ENCODE measurements at regions not wholly inside any gene's neighbourhood (a gene's known extent, or its start where the extent isn't known, plus 50 kb on each side); places are given as distances from the start of the nearest gene placed in this dataset.
"Not testable (repeated sequence)": the region's sequence is repeated elsewhere in the genome, so short reads cannot be mapped to it uniquely, and the experiment has no call there.

GRCh38 chr11:135002236-135002635 is 590.2 kb upstream of the B3GAT1 start:
- no peak overlapping the region for H3K4me3 ChIP-seq (ENCODE audit: low read length)
- TF ChIP-seq, protein P1, sequence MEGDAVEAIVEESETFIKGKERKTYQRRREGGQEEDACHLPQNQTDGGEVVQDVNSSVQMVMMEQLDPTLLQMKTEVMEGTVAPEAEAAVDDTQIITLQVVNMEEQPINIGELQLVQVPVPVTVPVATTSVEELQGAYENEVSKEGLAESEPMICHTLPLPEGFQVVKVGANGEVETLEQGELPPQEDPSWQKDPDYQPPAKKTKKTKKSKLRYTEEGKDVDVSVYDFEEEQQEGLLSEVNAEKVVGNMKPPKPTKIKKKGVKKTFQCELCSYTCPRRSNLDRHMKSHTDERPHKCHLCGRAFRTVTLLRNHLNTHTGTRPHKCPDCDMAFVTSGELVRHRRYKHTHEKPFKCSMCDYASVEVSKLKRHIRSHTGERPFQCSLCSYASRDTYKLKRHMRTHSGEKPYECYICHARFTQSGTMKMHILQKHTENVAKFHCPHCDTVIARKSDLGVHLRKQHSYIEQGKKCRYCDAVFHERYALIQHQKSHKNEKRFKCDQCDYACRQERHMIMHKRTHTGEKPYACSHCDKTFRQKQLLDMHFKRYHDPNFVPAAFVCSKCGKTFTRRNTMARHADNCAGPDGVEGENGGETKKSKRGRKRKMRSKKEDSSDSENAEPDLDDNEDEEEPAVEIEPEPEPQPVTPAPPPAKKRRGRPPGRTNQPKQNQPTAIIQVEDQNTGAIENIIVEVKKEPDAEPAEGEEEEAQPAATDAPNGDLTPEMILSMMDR (conservative IDR thresholded peaks at IDR 0.05; ENCODE audit: low read depth, low read length), result no peak
- DNase-seq (ENCODE audit: low read depth), result no peak

- H3K4me3 ChIP-seq (ENCODE audit: low read length), result no peak overlapping the region
- DNase-seq (ENCODE audit: low read depth), result no peak
- TF ChIP-seq, protein P1 (conservative IDR thresholded peaks at IDR 0.05; ENCODE audit: low read depth, low read length), result no peak
Measured at GRCh38 chr11:135001581-135001980, 589.5 kb upstream of the B3GAT1 start.

- H3K4me3 ChIP-seq (ENCODE audit: low read length), result not testable (repeated sequence)
Measured at GRCh38 chr11:135001065-135001464, 589.0 kb upstream of the B3GAT1 start.

GRCh38 chr11:134999590-134999989 is 587.5 kb upstream of the B3GAT1 start:
- no peak for DNase-seq (ENCODE audit: low read depth)
- TF ChIP-seq, protein P1 (conservative IDR thresholded peaks at IDR 0.05; ENCODE audit: low read depth, low read length), result no peak
- H3K4me3 ChIP-seq (ENCODE audit: low read length), result no peak overlapping the region

More at GRCh38 chr11:135001065-135001464, 589.0 kb upstream of the B3GAT1 start:
- not testable (repeated sequence) for DNase-seq (ENCODE audit: low read depth)

- no peak for DNase-seq (ENCODE audit: low read depth)
- no peak overlapping the region for H3K4me3 ChIP-seq (ENCODE audit: low read length)
- TF ChIP-seq, protein P1 (conservative IDR thresholded peaks at IDR 0.05; ENCODE audit: low read depth, low read length), result no peak
Measured at GRCh38 chr11:134997652-134998320, 585.7 kb upstream of the B3GAT1 start.

DNA sequence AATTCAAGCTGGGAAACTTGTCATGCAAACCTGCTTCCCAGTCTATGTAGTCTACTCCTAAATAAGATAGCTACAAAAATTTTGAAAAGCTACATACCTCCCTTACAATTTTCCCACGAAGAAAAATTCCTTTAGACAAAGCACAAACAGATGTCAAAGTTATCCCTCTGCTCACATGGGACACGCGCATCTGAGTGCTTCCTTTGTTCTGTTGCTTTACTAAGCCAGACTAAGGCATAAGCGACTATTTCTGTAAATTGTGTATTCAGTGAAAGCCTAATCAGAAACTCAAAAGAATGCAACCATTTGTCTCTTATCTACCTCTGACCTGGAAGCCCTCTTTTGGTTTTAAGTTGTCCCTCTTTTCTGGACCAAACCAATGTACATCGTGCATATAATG is 583.7 kb upstream of the B3GAT1 start:
- H3K4me3 ChIP-seq (ENCODE audit: low read length), result no peak overlapping the region
- no peak for DNase-seq (ENCODE audit: low read depth)
- TF ChIP-seq, protein P1 (conservative IDR thresholded peaks at IDR 0.05; ENCODE audit: low read depth, low read length), result no peak

DNA sequence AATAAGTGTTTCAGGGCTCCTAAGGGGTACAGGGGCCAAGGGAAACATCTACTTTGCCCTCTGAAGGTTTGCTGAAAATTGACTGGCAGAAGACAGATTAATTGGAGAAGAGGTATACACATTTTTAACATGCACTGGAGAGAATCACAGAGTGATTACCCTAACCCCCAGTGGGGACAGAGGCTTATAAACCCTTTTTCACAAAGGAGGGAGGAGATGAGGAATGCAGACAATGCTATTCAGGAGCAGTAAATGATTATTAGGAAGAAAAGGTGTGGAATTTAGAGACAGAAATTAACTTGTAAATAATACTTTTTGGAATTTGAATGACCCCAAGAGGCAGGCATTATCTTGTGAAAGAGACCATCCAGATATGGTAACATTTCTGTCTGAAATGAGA is 582.4 kb upstream of the B3GAT1 start:
- TF ChIP-seq, protein P1 (conservative IDR thresholded peaks at IDR 0.05; ENCODE audit: low read depth, low read length), result no peak
- H3K4me3 ChIP-seq (ENCODE audit: low read length), result no peak overlapping the region
- DNase-seq (ENCODE audit: low read depth), result no peak
